Mesenchymal stem cell (in vitro differentiated cells and primary cell): ENCODE measurements at regions not wholly inside any gene's neighbourhood (a gene's known extent, or its start where the extent isn't known, plus 50 kb on each side); places are given as distances from the start of the nearest gene placed in this dataset.

ENCODE experiments used
- DNase-seq: peaks from one replicate; pipeline ENCODE4 v3.0.0-alpha.2; 2013
- H2AFZ ChIP-seq: one replicate; pipeline ENCODE4 v1.6.1; 2013; ENCODE audit warnings: low read depth, mild to moderate bottlenecking, control low read depth, inconsistent platforms, low read length, moderate library complexity
- H2AK5ac ChIP-seq: 2 replicates; pipeline ENCODE4 v1.6.1; 2013; ENCODE audit warnings: low read length, moderate library complexity, mild to moderate bottlenecking, inconsistent platforms; ENCODE audit not compliant: severe bottlenecking
- H2BK120ac ChIP-seq: one replicate; pipeline ENCODE4 v1.6.1; 2013; ENCODE audit warnings: low read depth, mild to moderate bottlenecking, inconsistent platforms, low read length, moderate library complexity
- H2BK12ac ChIP-seq, 2 experiments: one replicate each; pipeline ENCODE4 v1.6.1; 2013; ENCODE audit warnings: inconsistent platforms in 2 of 2, low read length in 2 of 2, mild to moderate bottlenecking in 2 of 2, moderate library complexity in 2 of 2, control low read depth in 1 of 2
- H2BK15ac ChIP-seq: one replicate; pipeline ENCODE4 v1.6.1; 2013; ENCODE audit warnings: mild to moderate bottlenecking, low read depth, inconsistent platforms; ENCODE audit not compliant: poor library complexity, severe bottlenecking
- H2BK5ac ChIP-seq: 2 replicates; pipeline ENCODE4 v1.6.1; 2013; ENCODE audit warnings: low read depth, mild to moderate bottlenecking, low read length, control low read depth, inconsistent platforms; ENCODE audit not compliant: poor library complexity, severe bottlenecking
- H3K14ac ChIP-seq, 2 experiments: one replicate each; pipeline ENCODE4 v1.6.1; 2013; ENCODE audit warnings: inconsistent platforms in 2 of 2, low read length in 2 of 2, control low read depth in 1 of 2, mild to moderate bottlenecking in 1 of 2, moderate library complexity in 1 of 2
- H3K18ac ChIP-seq, 2 experiments: one replicate each; pipeline ENCODE4 v1.6.1; 2013; ENCODE audit warnings: inconsistent platforms in 2 of 2, low read length in 2 of 2, control low read depth in 1 of 2, low read depth in 1 of 2, mild to moderate bottlenecking in 1 of 2
- H3K23ac ChIP-seq, 2 experiments: one replicate each; pipeline ENCODE4 v1.6.1; 2013; ENCODE audit warnings: inconsistent platforms in 2 of 2, low read length in 2 of 2, mild to moderate bottlenecking in 2 of 2, moderate library complexity in 2 of 2, control low read depth in 1 of 2
- H3K27ac ChIP-seq: 2 replicates; pipeline ENCODE4 v1.5.1; 2013; ENCODE audit warnings: mild to moderate bottlenecking, moderate library complexity, low read length, control low read depth, inconsistent platforms; ENCODE audit not compliant: poor library complexity, severe bottlenecking
- H3K27me3 ChIP-seq, 2 experiments: 2 replicates each; pipeline versions ENCODE4 v1.6.1 to v1.7.0; 2013; ENCODE audit warnings: low read length in 2 of 2, mild to moderate bottlenecking in 2 of 2, moderate library complexity in 2 of 2, control low read depth in 1 of 2, inconsistent platforms in 1 of 2; ENCODE audit not compliant: control insufficient read depth in 1 of 2, insufficient read depth in 1 of 2
- H3K36me3 ChIP-seq, 2 experiments: 2 replicates each; pipeline versions ENCODE4 v1.6.1 to v1.7.0; 2013; ENCODE audit warnings: low read length in 2 of 2, control low read depth in 1 of 2, inconsistent platforms in 1 of 2, low read depth in 1 of 2, mild to moderate bottlenecking in 1 of 2; ENCODE audit not compliant: insufficient read depth in 2 of 2, control insufficient read depth in 1 of 2
- H3K4ac ChIP-seq, 2 experiments: one replicate each; pipeline ENCODE4 v1.6.1; 2013; ENCODE audit warnings: inconsistent platforms in 2 of 2, low read length in 2 of 2, mild to moderate bottlenecking in 2 of 2, moderate library complexity in 2 of 2, control low read depth in 1 of 2, low read depth in 1 of 2
- H3K4me1 ChIP-seq: 2 replicates; pipeline ENCODE4 v1.6.1; 2013; ENCODE audit warnings: low read depth, low read length, control low read depth; ENCODE audit not compliant: control insufficient read depth, insufficient read depth
- H3K4me2 ChIP-seq: 2 replicates; pipeline ENCODE4 v1.6.1; 2013; ENCODE audit warnings: low read length, mild to moderate bottlenecking, inconsistent platforms; ENCODE audit not compliant: poor library complexity, severe bottlenecking
- H3K4me3 ChIP-seq, 2 experiments: 2 replicates each; pipeline versions ENCODE4 v1.5.1 to v1.7.0; 2013; ENCODE audit warnings: low read length in 2 of 2, mild to moderate bottlenecking in 2 of 2, control low read depth in 1 of 2, low read depth in 1 of 2; ENCODE audit not compliant: insufficient read depth in 1 of 2
- H3K79me1 ChIP-seq: replicated peaks from 2 replicates; pipeline ENCODE4 v1.6.1; 2013; ENCODE audit warnings: mild to moderate bottlenecking, control low read depth, low read length, inconsistent platforms; ENCODE audit not compliant: poor library complexity, severe bottlenecking
- H3K9ac ChIP-seq: 2 replicates; pipeline ENCODE4 v1.7.0; 2013; ENCODE audit warnings: mild to moderate bottlenecking, low read length, moderate library complexity
- H3K9me3 ChIP-seq: 2 replicates; pipeline ENCODE4 v1.7.0; 2013; ENCODE audit warnings: mild to moderate bottlenecking, low read length; ENCODE audit not compliant: control insufficient read depth
- H4K8ac ChIP-seq: one replicate; pipeline ENCODE4 v1.6.1; 2013; ENCODE audit warnings: inconsistent platforms, mild to moderate bottlenecking, low read length, moderate library complexity
- H4K91ac ChIP-seq: one replicate; pipeline ENCODE4 v1.6.1; 2013; ENCODE audit warnings: mild to moderate bottlenecking, low read length, inconsistent platforms
- WGBS: methylation state at CpG from one replicate; pipeline ENCODE4 v1.1.7; 2013; ENCODE audit warnings: mixed read lengths; 5-methylcytosine and 5-hydroxymethylcytosine counted together

- peak overlapping the region; percentile 92 for H4K91ac ChIP-seq
Observed at GRCh38 chr2:46847726-46848412, 67.7 kb downstream of the MCFD2 start.

GRCh38 chr2:46847185-46847710, 68.4 kb downstream of the MCFD2 start:
- Histone ChIP-seq H3K27ac (no peak overlapping the region), H4K8ac (peak overlapping the region; percentile 89), H3K79me1 (no peaks in the 10 kb centered on the region), H2BK5ac (no peak overlapping the region), H2AFZ (no peak overlapping the region), H3K4me1 (peaks cover 42% of the 10 kb centered on the region), H3K9me3 (no peaks in the 10 kb centered on the region), H3K9ac (peak overlapping the region; percentile 91), H4K91ac (peak overlapping the region; percentile 92), H3K23ac (no peak overlapping the region), H3K4me2 (no peak overlapping the region), H3K18ac (peak overlapping the region; percentile 80 to 90), H3K27me3 (no peaks in the 10 kb centered on the region), H2AK5ac (peak overlapping the region; percentile 24), H2BK120ac (peak overlapping the region; percentile 39), H3K4ac (peak overlapping the region; percentile 49 to 83), H2BK12ac (peak overlapping the region; percentile 92 to 99), H3K4me3 (no peak overlapping the region), H3K14ac (no peak overlapping the region), H2BK15ac (peak overlapping the region; percentile 74), H3K36me3 (no peaks in the 10 kb centered on the region)
- WGBS: 82% methylated on average over 12 of the region's 12 CpGs
- peak; percentile 63 for DNase-seq

More at GRCh38 chr2:46847726-46848412, 67.7 kb downstream of the MCFD2 start:
- Histone ChIP-seq H3K27ac (no peak overlapping the region), H2AFZ (no peak overlapping the region), H3K4ac (peak overlapping the region; percentile 83 to 90), H2BK120ac (peak overlapping the region; percentile 39), H2BK15ac (peak overlapping the region; percentile 74), H3K18ac (peak overlapping the region; percentile 80 to 90), H3K9ac (peak overlapping the region; percentile 91), H2BK12ac (peak overlapping the region; percentile 92 to 99), H3K23ac (no peak overlapping the region), H3K36me3 (no peaks in the 10 kb centered on the region), H3K27me3 (no peaks in the 10 kb centered on the region), H3K79me1 (no peaks in the 10 kb centered on the region), H2BK5ac (no peak overlapping the region), H3K4me3 (no peak overlapping the region), H4K8ac (peak overlapping the region; percentile 89), H3K4me1 (peaks cover 43% of the 10 kb centered on the region), H3K14ac (peak overlapping the region in 1 of 2 experiments; percentile 80), H3K9me3 (no peaks in the 10 kb centered on the region), H2AK5ac (peak overlapping the region; percentile 24), H3K4me2 (no peak overlapping the region)
- WGBS: 98% methylated on average over 4 of the region's 5 CpGs
- DNase-seq: peak; percentile 93

GRCh38 chr2:46846536-46846935, 69.1 kb downstream of the MCFD2 start:
- no peak overlapping the region for H2BK120ac ChIP-seq

More at GRCh38 chr2:46846536-46846935, 69.1 kb downstream of the MCFD2 start:
- peaks cover 40% of the 10 kb centered on the region for H3K4me1 ChIP-seq
- H3K18ac ChIP-seq: peak overlapping the region; percentile 37 to 62
- peak overlapping the region; percentile 91 for H3K9ac ChIP-seq
- H2AK5ac ChIP-seq: peak overlapping the region; percentile 3
- H4K91ac ChIP-seq: no peak overlapping the region
- H3K4me2 ChIP-seq: no peak overlapping the region
- peak overlapping the region in 1 of 2 experiments; percentile 51 for H3K4ac ChIP-seq
- H2AFZ ChIP-seq: no peak overlapping the region
- H4K8ac ChIP-seq: no peak overlapping the region
- H3K9me3 ChIP-seq: no peaks in the 10 kb centered on the region
- WGBS: 86% methylated on average over 4 of the region's 4 CpGs
- H2BK5ac ChIP-seq: no peak overlapping the region
- H3K4me3 ChIP-seq: no peak overlapping the region
- H3K27ac ChIP-seq: no peak overlapping the region
- DNase-seq: no peak
- no peaks in the 10 kb centered on the region for H3K27me3 ChIP-seq
- peak overlapping the region; percentile 65 for H2BK15ac ChIP-seq
- H3K36me3 ChIP-seq: no peaks in the 10 kb centered on the region
- H3K79me1 ChIP-seq: no peaks in the 10 kb centered on the region
- H3K14ac ChIP-seq: no peak overlapping the region
- peak overlapping the region; percentile 61 to 99 for H2BK12ac ChIP-seq
- H3K23ac ChIP-seq: no peak overlapping the region
